GM12892 (cell line): ENCODE measurements at regions not wholly inside any gene's neighbourhood (a gene's known extent, or its start where the extent isn't known, plus 50 kb on each side); places are given as distances from the start of the nearest gene placed in this dataset.
"Not testable (repeated sequence)": the region's sequence is repeated elsewhere in the genome, so short reads cannot be mapped to it uniquely, and the experiment has no call there.

Experiments
- DNase-seq: peaks from one replicate; pipeline ENCODE4 v3.0.0; 2011; ENCODE audit not compliant: insufficient read length
- FAIRE-seq: peaks from 2 replicates; lab custom pipeline; 2011; peaks lifted over from hg19 to GRCh38; lab: Jason Lieb, UNC
- POLR2A ChIP-seq: IDR thresholded peaks from 2 replicates; pipeline ENCODE4 v1.6.1; 2011; ENCODE audit warnings: low read depth, low read length, control low read depth
- POLR2AphosphoS5 ChIP-seq: IDR thresholded peaks from 2 replicates; pipeline ENCODE4 v1.6.1; 2011; ENCODE audit warnings: low read depth, low read length, control low read depth
- TAF1 ChIP-seq: IDR thresholded peaks from 2 replicates; pipeline ENCODE4 v1.6.1; 2011; ENCODE audit warnings: low read depth, mild to moderate bottlenecking, control low read depth, low read length, borderline replicate concordance

DNA sequence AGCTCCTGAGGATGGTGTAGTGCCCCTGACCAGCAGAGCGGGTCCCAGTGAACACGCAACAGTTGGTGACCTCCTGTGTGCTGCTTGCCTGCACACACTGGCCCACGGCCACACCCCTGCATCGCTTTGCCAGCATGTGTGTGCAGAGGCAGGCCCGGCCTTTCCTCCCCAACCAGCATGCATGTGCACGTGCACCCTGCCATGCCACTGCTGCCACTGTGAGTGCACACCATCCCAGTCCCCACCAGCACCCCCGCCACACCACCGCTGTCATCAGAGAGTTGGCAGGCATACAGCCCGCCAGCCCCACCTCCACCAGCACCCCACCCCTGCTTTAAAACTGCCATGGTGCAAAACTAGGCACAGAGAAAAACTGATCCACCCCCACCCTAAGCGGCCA lies 197.4 kb upstream of the SRD5A2 start:
- no peak for FAIRE-seq
- no peak for TF ChIP-seq POLR2AphosphoS5
- TF ChIP-seq TAF1: no peak
- TF ChIP-seq POLR2A: no peak
- DNase-seq: no peak

DNA sequence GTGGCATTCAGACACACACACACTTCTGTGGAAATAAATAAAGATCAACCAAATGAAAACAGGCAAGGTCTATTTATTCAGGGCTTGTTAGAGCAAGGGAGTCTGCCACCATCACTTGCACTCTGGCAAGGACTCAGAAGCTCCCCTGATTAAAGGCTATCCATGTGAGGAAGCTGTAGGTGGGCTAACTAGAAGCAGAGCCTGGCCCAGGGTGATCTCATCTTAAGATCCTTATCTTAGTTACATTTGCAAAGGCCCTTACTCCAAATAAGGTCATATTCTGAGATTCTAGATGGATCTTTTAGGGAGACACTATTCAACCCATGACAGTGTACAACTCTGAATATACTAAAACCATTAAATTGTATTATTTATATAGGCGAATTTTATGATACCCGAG lies 190.0 kb upstream of the SRD5A2 start:
- TF ChIP-seq POLR2AphosphoS5: no peak
- no peak for TF ChIP-seq TAF1
- no peak for TF ChIP-seq POLR2A
- no peak for DNase-seq
- FAIRE-seq: no peak

DNA sequence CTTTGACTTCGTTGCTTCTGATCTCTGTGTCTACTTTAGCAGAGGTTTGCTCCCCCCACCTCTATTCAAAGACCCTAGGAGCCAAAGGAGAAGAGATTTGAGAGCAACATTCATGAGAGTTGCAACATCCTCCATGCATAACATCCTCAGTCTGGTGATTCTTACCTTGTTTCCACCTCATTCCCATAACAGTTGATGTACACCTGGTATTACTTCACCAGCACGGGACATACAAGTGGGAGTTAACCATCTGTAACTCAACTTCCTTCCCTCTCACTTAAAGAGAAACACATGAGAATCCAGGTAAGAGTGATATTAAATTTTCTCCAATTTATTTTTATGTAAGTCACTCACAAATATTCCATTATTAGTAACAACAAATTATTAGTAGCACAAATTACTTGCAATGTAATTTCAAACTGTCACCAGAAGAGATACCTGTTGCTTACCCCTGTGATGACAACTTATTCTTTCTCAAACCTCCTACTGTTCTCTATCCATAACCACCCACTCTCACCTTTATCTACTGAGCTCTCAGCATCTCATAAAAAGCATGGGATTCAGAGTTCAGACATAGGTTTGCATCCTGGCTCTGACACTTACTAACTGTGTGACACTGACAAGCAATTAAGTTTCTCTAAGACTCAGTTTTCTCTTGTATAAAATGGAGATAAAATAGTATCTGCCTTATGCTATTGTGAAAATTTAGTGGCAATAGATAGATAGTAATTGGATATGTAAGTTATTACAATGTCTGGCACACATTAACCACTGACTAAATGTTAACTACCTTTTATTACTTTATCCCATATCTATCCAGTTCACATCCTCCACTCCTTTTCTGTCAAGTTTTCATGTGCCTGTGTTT lies 184.6 kb upstream of the SRD5A2 start:
- TF ChIP-seq TAF1: no peak
- TF ChIP-seq POLR2A: no peak
- no peak for TF ChIP-seq POLR2AphosphoS5
- FAIRE-seq: no peak
- DNase-seq: no peak

DNA sequence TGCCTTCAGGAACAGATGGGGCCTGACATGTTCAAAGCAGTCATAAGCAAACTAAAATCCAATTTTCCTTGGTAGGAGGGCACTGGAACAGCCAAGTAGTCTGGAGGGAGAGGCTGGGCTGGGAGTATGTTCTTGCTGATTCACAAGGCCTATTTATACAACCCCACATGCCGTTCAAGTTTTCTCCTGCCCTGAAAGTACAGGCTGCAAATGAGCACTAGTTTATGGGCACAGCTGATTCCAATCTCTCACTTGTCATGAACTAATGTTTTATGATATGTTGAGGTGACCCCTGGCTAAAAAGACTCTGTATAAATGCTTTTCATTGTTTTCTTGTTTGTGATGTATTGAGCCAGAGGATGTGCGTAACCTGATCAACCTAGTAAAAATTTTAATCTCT lies 183.4 kb upstream of the SRD5A2 start:
- no peak for TF ChIP-seq TAF1
- no peak for TF ChIP-seq POLR2A
- no peak for TF ChIP-seq POLR2AphosphoS5
- no peak for FAIRE-seq
- DNase-seq: no peak

DNA sequence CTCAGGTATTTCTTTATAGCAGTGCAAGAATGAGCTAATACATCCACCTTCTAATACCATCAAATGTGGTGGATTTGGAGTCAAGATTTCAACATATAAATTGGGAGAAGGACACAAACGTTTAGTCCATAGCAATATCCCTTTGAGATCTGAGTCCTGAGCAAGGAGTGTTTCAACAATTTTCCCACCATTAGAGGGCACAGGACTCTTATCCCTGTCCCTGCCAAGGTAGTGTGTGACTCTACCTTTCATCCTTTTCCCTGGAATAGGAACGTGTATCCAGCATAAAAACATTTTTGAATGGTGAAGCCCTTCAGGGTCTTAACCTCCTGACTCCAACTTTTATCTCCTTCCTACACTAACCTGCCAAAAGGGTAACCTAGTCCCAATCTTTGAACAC lies 181.3 kb upstream of the SRD5A2 start:
- FAIRE-seq: no peak
- no peak for DNase-seq
- TF ChIP-seq TAF1 (no peak), POLR2AphosphoS5 (no peak), POLR2A (no peak)

DNA sequence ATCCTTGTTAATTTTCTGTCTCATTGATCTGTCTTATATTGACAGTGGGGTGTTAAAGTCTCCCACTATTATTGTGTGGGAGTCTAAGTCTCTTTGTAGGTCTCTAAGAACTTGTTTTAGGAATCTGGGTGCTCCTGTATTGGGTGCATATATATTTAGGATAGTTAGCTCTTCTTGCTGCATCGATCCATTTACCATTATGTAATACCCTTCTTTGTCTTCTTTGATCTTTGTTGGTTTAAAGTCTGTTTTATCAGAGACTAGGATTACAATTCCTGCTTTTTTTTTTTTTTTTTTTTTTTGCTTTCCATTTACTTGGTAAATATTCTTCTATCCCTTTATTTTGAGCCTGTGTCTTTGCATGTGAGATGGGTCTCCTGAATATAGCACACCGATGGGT lies 176.6 kb upstream of the SRD5A2 start:
- DNase-seq: not testable (repeated sequence)

DNA sequence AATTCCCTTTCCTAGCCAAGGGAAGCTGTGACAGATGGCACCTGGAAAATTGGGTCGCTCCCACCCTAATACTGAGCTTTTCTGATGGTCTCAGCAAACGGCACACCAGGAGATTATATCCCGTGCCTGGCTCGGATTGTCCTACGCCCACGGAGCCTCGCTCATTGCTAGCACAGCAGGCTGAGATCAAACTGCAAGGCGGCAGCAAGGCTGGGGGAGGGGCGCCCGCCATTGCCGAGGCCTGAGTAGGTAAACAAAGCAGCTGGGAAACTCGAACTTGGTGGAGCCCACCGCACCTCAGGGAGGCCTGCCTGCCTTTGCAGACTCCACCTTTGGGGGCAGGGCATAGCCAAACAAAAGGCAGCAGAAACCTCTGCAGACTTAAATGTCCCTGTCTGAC lies 168.0 kb upstream of the SRD5A2 start:
- DNase-seq, FAIRE-seq: not testable (repeated sequence)

More for the DNA sequence above, 176.6 kb upstream of the SRD5A2 start:
- FAIRE-seq: not testable (repeated sequence)

DNA sequence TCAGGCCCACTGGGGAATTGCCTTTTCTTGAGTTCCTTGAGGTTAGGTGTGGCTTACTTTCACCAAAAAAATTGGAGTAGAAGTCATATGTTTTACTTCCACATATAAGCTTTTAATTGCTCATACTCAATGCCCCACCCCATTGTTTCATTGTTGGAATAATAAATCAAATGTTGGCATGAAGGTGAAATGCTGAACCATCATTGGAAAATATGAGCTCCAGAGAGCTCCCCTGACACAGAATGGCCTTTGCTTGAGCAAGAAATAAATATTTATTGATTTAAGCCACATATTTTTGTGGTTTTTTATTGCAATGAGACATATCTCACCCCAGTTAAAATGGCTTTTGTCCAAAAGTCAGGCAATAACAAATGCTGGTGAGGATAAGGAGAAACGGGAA lies 167.3 kb upstream of the SRD5A2 start:
- DNase-seq (no peak), FAIRE-seq (no peak)
- TF ChIP-seq TAF1 (no peak), POLR2A (no peak), POLR2AphosphoS5 (no peak)

DNA sequence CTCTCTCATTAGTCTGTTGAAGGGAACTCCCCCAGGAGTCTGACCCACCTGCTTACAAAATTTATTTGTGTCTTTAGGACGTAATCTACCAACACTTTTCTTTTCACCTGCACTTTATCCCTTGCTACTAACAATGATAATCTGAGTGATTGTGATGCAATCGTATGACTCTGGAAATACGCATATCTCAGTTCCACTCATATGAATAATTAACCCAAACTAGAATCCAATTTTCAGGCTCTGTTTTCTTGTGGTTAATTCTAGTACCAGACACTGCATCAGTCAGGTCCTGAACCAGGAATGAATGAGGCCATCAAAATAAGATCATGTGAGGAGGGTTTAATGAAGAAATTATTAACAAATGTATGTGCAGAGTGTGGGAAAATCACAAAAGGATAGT lies 158.4 kb upstream of the SRD5A2 start:
- DNase-seq (no peak), FAIRE-seq (no peak)
- TF ChIP-seq POLR2AphosphoS5 (no peak), POLR2A (no peak), TAF1 (no peak)

DNA sequence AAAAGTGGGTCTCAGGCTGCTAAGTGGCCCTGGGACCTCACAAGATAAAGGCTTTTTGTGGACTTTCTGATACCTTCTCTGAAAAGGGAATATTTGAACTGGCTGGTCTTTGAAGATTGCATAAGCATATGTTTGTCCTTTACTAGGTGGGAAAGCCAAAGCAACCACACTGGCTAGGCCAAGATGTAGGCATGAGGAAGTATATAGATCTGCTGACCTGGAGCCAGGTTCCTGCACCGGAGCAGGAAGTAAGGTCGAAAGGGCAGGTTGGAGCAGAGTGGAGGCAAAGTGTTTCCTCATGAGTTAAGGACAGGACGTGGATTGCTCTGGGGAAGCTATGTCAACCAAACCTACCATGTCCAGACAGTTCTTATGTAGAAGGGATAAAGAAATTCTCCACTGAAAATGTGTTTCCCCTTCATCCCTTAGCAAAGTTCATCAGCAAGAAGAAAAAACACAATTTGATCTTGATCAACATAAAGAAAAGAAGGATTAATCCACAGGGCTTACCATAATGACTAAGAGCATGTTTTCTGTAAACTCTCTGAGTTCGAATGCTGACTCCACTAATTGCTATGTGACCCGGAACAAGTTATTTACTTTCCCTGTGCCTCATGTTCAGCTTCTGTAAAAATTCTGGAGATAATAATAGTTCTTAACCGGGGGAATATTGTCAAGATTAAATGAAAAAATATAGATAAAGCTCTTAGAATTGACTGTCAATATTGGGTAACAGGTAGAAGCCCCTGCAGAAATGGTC lies 156.1 kb upstream of the SRD5A2 start:
- no peak for TF ChIP-seq TAF1
- TF ChIP-seq POLR2AphosphoS5: no peak
- TF ChIP-seq POLR2A: no peak
- DNase-seq (no peak), FAIRE-seq (no peak)

DNA sequence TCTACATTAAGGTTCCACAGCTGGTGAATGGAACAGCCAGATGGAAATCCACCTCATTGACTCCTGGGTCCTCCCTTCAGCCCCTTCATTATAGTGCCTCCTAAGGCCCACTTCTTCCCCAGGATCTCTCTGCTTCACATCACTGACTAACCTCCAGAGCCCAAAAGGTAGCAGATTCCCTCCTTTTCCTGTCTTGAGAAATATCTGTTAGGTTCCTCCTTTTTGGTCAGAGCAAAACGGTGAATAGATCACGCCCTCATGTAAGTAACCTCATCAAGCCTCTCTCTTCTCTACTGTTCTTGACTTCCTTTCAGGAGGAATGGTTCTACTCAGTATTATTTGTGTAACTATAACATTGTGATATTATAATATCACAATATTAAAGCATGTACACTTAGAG lies 155.0 kb upstream of the SRD5A2 start:
- FAIRE-seq: no peak
- TF ChIP-seq POLR2AphosphoS5 (no peak), POLR2A (no peak), TAF1 (no peak)
- no peak for DNase-seq

DNA sequence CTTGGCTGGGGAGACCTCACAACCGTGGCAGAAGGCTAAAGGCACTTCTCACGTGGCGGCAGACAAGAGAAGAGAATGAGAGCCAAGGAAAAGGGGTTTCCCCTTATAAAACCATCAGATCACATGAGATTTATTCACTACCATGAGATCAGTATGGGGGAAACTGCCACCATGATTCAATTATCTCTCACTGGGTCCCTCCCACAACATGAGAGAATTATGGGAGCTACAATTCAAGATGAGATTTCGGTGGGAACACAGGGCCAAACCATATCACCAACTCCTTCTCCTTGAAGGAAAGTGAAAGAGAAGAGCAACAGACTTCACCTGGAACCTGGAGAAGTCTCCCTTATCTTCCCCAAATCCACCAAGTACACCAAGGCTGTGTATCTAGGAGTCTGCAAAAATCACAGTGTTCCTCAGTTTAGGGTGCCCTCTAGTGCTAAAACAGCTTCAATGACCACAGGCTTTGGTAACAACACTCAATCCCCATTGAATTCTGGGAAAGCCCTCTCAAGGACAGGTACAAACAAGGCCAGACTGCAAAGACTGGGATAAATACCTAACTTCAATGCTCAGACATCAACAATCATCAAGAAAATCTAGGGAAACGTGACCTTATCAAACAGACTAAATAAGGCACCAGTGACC lies 148.8 kb upstream of the SRD5A2 start:
- no peak for FAIRE-seq
- no peak for TF ChIP-seq TAF1
- TF ChIP-seq POLR2A: no peak
- DNase-seq: no peak
